A549 (cell line): ENCODE measurements at regions not wholly inside any gene's neighbourhood (a gene's known extent, or its start where the extent isn't known, plus 50 kb on each side); places are given as distances from the start of the nearest gene placed in this dataset.
A peak's percentile ranks its signal among the peaks of the same experiment; 100 is the strongest.

ENCODE experiments used
- ATAC-seq, 2 experiments: fragments of 200-7000 bp in 1 of 2; fragments of >200 bp in 1 of 2; cut with Nextera tagmentation in 1 of 2; cut with Tn5 transposase in 1 of 2; 3 replicates each; pipeline versions ENCODE4 v1.8.0 to v1.9.1; 2018 to 2020; ENCODE audit warnings: mild to moderate bottlenecking in 1 of 2, moderate library complexity in 1 of 2
- CTCF ChIA-PET: fragments of 300-600 bp; sonication (Branson Sonifier 250); formaldehyde crosslinking; extraction: SDS; loops from one replicate; lab custom pipeline; 2021; ENCODE audit warnings: antibody characterized with exemption, inconsistent platforms; lab: Yijun Ruan, JAX
- POLR2A ChIA-PET: fragments of 350-600 bp; formaldehyde crosslinking; extraction: SDS; loops from one replicate; lab custom pipeline; 2021; ENCODE audit warnings: antibody characterized with exemption, inconsistent platforms; lab: Yijun Ruan, JAX
- DNase-seq, 2 experiments: peaks; one replicate each; pipeline versions ENCODE4 v3.0.0 to v3.0.0-alpha.2; 2011 to 2016; ENCODE audit warnings: low read depth in 1 of 2, low spot score in 1 of 2
- FAIRE-seq: peaks from 2 replicates; lab custom pipeline; 2011; peaks lifted over from hg19 to GRCh38; lab: Jason Lieb, UNC
- H3K27ac ChIP-seq, 2 experiments: fragments of >200 bp; sonication (Bioruptor Twin); formaldehyde crosslinking; 3 replicates each; pipeline ENCODE4 v1.5.1; 2016 to 2017
- H3K4me1 ChIP-seq: fragments of >200 bp; sonication (Bioruptor Twin); formaldehyde crosslinking; 3 replicates; pipeline ENCODE4 v1.6.1; 2016
- H3K4me2 ChIP-seq: fragments of >200 bp; sonication (Bioruptor Twin); formaldehyde crosslinking; 3 replicates; pipeline ENCODE4 v1.6.1; 2016
- H3K4me3 ChIP-seq: fragments of >200 bp; sonication (Bioruptor Twin); formaldehyde crosslinking; 3 replicates; pipeline ENCODE4 v1.5.1; 2016
- H3K9me3 ChIP-seq: fragments of >200 bp; sonication (Bioruptor Twin); formaldehyde crosslinking; 3 replicates; pipeline ENCODE4 v1.6.1; 2016
- CBX2 ChIP-seq: fragments of 200-600 bp; sonication (generic); IDR thresholded peaks from 2 replicates; pipeline ENCODE4 v1.6.1; 2016; ENCODE audit warnings: low read depth, mild to moderate bottlenecking, borderline replicate concordance
- CEBPB ChIP-seq, 2 experiments: fragments of >200 bp in 1 of 2; sonication (Bioruptor Twin) in 1 of 2; formaldehyde crosslinking in 1 of 2; IDR thresholded peaks; 2 replicates each; pipeline ENCODE4 v1.6.1; 2012 to 2016
- ESRRA ChIP-seq: fragments of 150-350 bp; IDR thresholded peaks from 2 replicates; pipeline ENCODE4 v1.6.1; 2014; ENCODE audit warnings: mild to moderate bottlenecking, low read length, borderline replicate concordance
- FOSL2 ChIP-seq, 2 experiments: fragments of 450-650 bp in 1 of 2; fragments of >200 bp in 1 of 2; sonication (Bioruptor Twin) in 1 of 2; formaldehyde crosslinking; IDR thresholded peaks; 2 replicates each; pipeline versions ENCODE4 v1.5.0 to v1.6.1; 2016 to 2020; ENCODE audit warnings: mild to moderate bottlenecking in 1 of 2, moderate library complexity in 1 of 2
- FOXS1 ChIP-seq: fragments of 250-450 bp; sonication (Bioruptor Pico); IDR thresholded peaks from 2 replicates; pipeline ENCODE4 v1.5.0; 2020; ENCODE audit warnings: mild to moderate bottlenecking, moderate library complexity
- GATA3 ChIP-seq: IDR thresholded peaks from 2 replicates; pipeline ENCODE4 v1.6.1; 2012; ENCODE audit warnings: borderline replicate concordance
- HOXA7 ChIP-seq: fragments of 250-450 bp; sonication (Bioruptor Pico); IDR thresholded peaks from 2 replicates; pipeline ENCODE4 v1.5.0; 2020; ENCODE audit warnings: mild to moderate bottlenecking, moderate library complexity
- JUNB ChIP-seq: fragments of >200 bp; sonication (Bioruptor Twin); formaldehyde crosslinking; IDR thresholded peaks from 2 replicates; pipeline ENCODE4 v1.6.1; 2016
- KDM1A ChIP-seq: fragments of 200-600 bp; sonication (generic); IDR thresholded peaks from 2 replicates; pipeline ENCODE4 v1.6.1; 2016; ENCODE audit warnings: low read depth, mild to moderate bottlenecking
- KDM5A ChIP-seq: fragments of 200-600 bp; sonication (generic); IDR thresholded peaks from 2 replicates; pipeline ENCODE4 v1.6.1; 2016; ENCODE audit warnings: antibody characterized with exemption, mild to moderate bottlenecking
- MAFK ChIP-seq: fragments of 450-650 bp; IDR thresholded peaks from 2 replicates; pipeline ENCODE4 v1.6.1; 2014; ENCODE audit not compliant: partially characterized antibody
- MAZ ChIP-seq: fragments of 150-350 bp; IDR thresholded peaks from 2 replicates; pipeline ENCODE4 v1.6.1; 2014; ENCODE audit warnings: antibody characterized with exemption, low read depth, low read length, borderline replicate concordance
- NFE2L2 ChIP-seq: fragments of 150-350 bp; conservative IDR thresholded peaks from 2 replicates; pipeline ENCODE4 v1.6.1; 2014; ENCODE audit warnings: low read length
- RNF2 ChIP-seq: fragments of 200-600 bp; sonication (generic); IDR thresholded peaks from 2 replicates; pipeline ENCODE4 v1.6.1; 2016; ENCODE audit warnings: low read depth, mild to moderate bottlenecking, antibody characterized with exemption, moderate library complexity, borderline replicate concordance
- SMC3 ChIP-seq: fragments of >200 bp; sonication (Bioruptor Twin); formaldehyde crosslinking; IDR thresholded peaks from 3 replicates; pipeline ENCODE4 v1.6.1; 2018; ENCODE audit warnings: inconsistent platforms
- TP53 ChIP-seq: fragments of 250-450 bp; sonication (Bioruptor Pico); IDR thresholded peaks from 2 replicates; pipeline ENCODE4 v1.5.0; 2021; ENCODE audit warnings: mild to moderate bottlenecking, moderate library complexity
- ZSCAN20 ChIP-seq: fragments of 250-450 bp; sonication (Bioruptor Pico); IDR thresholded peaks from 2 replicates; pipeline ENCODE4 v1.8.0; 2022; ENCODE audit warnings: mild to moderate bottlenecking, moderate library complexity
- WGBS: methylation state at CpG from one replicate; pipeline ENCODE4 v1.1.6; 2017; ENCODE audit errors: missing lambda C conversion rate; 5-methylcytosine and 5-hydroxymethylcytosine counted together
- TF ChIP-seq, protein P1 (sequence below): fragments of >200 bp; sonication (Bioruptor Twin); formaldehyde crosslinking; IDR thresholded peaks from 3 replicates; pipeline ENCODE4 v1.6.1; 2016
- TF ChIP-seq, protein P2 (sequence below): IDR thresholded peaks from 2 replicates; pipeline ENCODE4 v1.6.1; 2012
- TF ChIP-seq, protein P3 (sequence below): IDR thresholded peaks from 2 replicates; pipeline ENCODE4 v1.6.1; 2012; ENCODE audit warnings: low read depth, borderline replicate concordance

DNA sequence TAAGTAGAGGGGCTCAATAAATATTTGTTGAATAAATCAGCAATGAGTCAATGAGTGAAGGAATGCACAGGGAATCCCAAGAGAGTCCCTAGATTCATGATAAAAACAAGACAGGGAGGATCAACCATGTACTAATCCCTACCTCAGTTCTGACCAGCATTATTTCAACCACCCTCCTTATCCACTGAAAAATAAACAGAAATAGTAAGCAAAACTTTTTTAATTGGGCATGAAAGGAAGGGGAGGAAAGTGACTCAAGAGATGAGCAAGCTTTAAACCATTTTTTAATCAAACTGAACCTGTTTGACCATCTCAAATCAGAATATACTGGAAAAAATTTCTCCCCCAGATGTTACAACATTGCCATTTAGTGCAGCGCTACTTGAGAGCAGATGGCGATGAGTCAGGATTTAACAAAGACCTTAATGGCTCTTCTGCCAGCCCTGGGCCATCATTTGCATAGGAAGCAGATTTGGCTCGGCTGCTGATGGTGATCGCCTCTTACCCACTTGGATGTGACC is 194.8 kb upstream of the SLC30A5 start:
- H3K9me3 ChIP-seq = no peaks in the 10 kb centered on the region
- 67% methylated on average over 4 of the region's 4 CpGs for WGBS
- CTCF ChIA-PET = no interaction called here
- no peak for TF ChIP-seq ZSCAN20 (CRISPR knock-in tag)
- TF ChIP-seq FOSL2 (IDR thresholded peaks at IDR 0.05) = no peak
- no peak for TF ChIP-seq FOSL2 (CRISPR knock-in tag; IDR thresholded peaks at IDR 0.05)
- TF ChIP-seq ESRRA = no peak
- no peak for TF ChIP-seq TP53
- TF ChIP-seq SMC3 = no peak
- TF ChIP-seq MAZ = no peak
- TF ChIP-seq CBX2 = no peak
- TF ChIP-seq KDM5A = no peak
- TF ChIP-seq RNF2 = no peak
- TF ChIP-seq, protein P1, sequence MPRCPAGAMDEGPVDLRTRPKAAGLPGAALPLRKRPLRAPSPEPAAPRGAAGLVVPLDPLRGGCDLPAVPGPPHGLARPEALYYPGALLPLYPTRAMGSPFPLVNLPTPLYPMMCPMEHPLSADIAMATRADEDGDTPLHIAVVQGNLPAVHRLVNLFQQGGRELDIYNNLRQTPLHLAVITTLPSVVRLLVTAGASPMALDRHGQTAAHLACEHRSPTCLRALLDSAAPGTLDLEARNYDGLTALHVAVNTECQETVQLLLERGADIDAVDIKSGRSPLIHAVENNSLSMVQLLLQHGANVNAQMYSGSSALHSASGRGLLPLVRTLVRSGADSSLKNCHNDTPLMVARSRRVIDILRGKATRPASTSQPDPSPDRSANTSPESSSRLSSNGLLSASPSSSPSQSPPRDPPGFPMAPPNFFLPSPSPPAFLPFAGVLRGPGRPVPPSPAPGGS = no peak
- no peak for TF ChIP-seq GATA3
- no peak for TF ChIP-seq KDM1A
- no peak for TF ChIP-seq HOXA7 (CRISPR knock-in tag)
- TF ChIP-seq FOXS1 (CRISPR knock-in tag) = no peak
- TF ChIP-seq, protein P2, sequence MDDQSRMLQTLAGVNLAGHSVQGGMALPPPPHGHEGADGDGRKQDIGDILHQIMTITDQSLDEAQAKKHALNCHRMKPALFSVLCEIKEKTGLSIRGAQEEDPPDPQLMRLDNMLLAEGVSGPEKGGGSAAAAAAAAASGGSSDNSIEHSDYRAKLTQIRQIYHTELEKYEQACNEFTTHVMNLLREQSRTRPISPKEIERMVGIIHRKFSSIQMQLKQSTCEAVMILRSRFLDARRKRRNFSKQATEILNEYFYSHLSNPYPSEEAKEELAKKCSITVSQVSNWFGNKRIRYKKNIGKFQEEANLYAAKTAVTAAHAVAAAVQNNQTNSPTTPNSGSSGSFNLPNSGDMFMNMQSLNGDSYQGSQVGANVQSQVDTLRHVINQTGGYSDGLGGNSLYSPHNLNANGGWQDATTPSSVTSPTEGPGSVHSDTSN = no peak
- TF ChIP-seq JUNB = no peak
- TF ChIP-seq, protein P3, sequence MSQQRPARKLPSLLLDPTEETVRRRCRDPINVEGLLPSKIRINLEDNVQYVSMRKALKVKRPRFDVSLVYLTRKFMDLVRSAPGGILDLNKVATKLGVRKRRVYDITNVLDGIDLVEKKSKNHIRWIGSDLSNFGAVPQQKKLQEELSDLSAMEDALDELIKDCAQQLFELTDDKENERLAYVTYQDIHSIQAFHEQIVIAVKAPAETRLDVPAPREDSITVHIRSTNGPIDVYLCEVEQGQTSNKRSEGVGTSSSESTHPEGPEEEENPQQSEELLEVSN = no peak
- H3K4me2 ChIP-seq = peak overlapping the region; percentile 3; the same call in 2 of the 3 replicates
- H3K4me1 ChIP-seq = peaks cover 5% of the 10 kb centered on the region; the same call in 1 of the 3 replicates
- no peak for DNase-seq
- POLR2A ChIA-PET = no interaction called here
- FAIRE-seq = no peak
- H3K27ac ChIP-seq = no peak overlapping the region
- H3K4me3 ChIP-seq = no peak overlapping the region
- no peak for ATAC-seq

DNA sequence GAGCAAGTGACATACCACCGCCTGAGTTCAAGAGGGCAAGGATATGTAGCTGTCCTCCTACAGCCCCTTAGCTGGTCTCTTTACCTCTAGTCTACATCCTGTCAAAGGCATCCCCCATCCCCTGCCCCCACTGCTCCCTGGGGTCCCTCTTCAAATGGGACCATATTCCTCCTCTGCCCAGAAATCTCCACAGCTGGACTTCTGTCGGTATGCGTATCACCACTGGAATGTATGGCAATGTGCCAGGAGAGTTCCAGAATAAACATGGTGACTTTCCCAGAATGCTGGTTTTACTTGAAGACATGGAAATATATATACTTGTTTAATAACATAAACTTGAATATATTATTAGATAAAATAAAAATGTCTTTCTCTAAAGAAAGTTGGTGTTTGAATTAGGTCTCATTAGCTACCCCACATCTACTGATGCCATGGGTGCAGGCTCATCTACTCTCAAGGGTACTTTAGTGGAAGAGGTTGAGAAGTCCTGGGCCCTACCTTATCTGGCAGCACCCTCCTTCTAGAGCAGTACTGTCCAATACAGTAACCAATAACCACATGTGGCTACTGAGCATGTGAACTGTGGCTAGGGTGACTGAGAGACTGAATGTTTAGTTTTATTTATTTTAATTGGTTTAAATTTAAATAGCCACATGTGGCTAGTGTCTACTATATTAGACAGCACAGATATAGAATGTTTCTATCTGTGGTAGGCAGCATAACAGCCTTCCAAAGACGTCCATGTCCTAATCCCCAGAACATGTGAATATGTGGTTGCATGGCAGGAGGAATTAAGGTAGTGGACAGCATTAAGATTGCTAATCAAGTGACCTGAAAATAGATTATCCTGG is 181.7 kb upstream of the SLC30A5 start:
- Histone ChIP-seq H3K27ac (no peak overlapping the region), H3K4me2 (no peak overlapping the region), H3K4me1 (no peaks in the 10 kb centered on the region), H3K9me3 (no peaks in the 10 kb centered on the region), H3K4me3 (no peak overlapping the region)
- no peak for FAIRE-seq
- DNase-seq = no peak
- ChIA-PET POLR2A (interaction anchor here (0.7 kb wide), 1 partner anchor 9 kb away, joined by 3 read pairs; no protein-coding TSS in a partner anchor), CTCF (interaction anchor here (0.8 to 1.0 kb wide), 2 partner anchors 8 to 32 kb away, joined by 3 read pairs; no protein-coding TSS in a partner anchor)
- ATAC-seq = no peak
- TF ChIP-seq ESRRA = no peak
- TF ChIP-seq RNF2 = no peak
- 49% methylated on average over 4 of the region's 4 CpGs for WGBS

DNA sequence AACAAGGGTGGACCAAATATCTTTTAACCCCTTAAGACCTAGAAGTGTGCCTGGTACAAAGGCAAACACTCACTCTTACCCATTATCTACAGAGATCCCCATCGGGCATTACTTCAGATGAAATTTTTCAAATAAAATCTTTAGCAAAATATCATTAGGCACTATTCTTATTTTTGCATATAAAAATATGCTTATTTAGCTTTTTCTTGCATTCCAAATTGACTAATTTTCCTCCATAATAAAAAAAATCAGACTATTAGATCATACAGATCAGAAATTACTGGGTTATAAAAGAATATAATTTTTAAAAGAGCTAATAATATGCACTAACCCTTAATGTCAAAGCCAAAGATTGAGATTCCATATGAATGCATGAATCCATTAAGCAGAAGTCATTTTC is 178.7 kb upstream of the SLC30A5 start:
- Histone ChIP-seq H3K4me3 (no peak overlapping the region), H3K27ac (no peak overlapping the region), H3K4me2 (no peak overlapping the region), H3K9me3 (peaks cover 7% of the 10 kb centered on the region; the same call in 2 of the 3 replicates), H3K4me1 (no peaks in the 10 kb centered on the region)
- ChIA-PET POLR2A (no interaction called here), CTCF (no interaction called here)
- ATAC-seq (no peak), DNase-seq (no peak), FAIRE-seq (no peak)
- peak; percentile 66 for TF ChIP-seq MAFK
- no peak for TF ChIP-seq CEBPB (IDR thresholded peaks at IDR 0.05)
- TF ChIP-seq NFE2L2 = no peak
- TF ChIP-seq FOSL2 (IDR thresholded peaks at IDR 0.05) = no peak
- no peak for TF ChIP-seq FOSL2 (CRISPR knock-in tag; IDR thresholded peaks at IDR 0.05)
- TF ChIP-seq ZSCAN20 (CRISPR knock-in tag) = no peak
- WGBS = 66% methylated on average over 1 of the region's 1 CpG
